CD4-positive, alpha-beta T cell treated with Interleukin-4 for 4 hours (primary cell): ENCODE measurements at regions not wholly inside any gene's neighbourhood (a gene's known extent, or its start where the extent isn't known, plus 50 kb on each side); places are given as distances from the start of the nearest gene placed in this dataset.
"Not testable (repeated sequence)": the region's sequence is repeated elsewhere in the genome, so short reads cannot be mapped to it uniquely, and the experiment has no call there.

Source experiments
- DNase-seq: peaks from one replicate; pipeline ENCODE4 v3.0.0-alpha.2; 2020

- DNase-seq = no peak
Observed at GRCh38 chr14:82872494-82872893, 1338.8 kb upstream of the SEL1L start.

GRCh38 chr14:82878951-82879350, 1345.3 kb upstream of the SEL1L start:
- DNase-seq = no peak

GRCh38 chr14:82879949-82880535, 1346.4 kb upstream of the SEL1L start:
- no peak for DNase-seq

- DNase-seq = no peak
Observed at GRCh38 chr14:82886670-82887069, 1353.0 kb upstream of the SEL1L start.

- no peak for DNase-seq
Observed at GRCh38 chr14:82889701-82890100, 1356.0 kb upstream of the SEL1L start.

GRCh38 chr14:82896476-82896875, 1362.8 kb upstream of the SEL1L start:
- no peak for DNase-seq

- DNase-seq = no peak
Observed at GRCh38 chr14:82897469-82898308, 1364.0 kb upstream of the SEL1L start.

- DNase-seq = no peak
Observed at GRCh38 chr14:82905762-82906161, 1372.1 kb upstream of the SEL1L start.

- no peak for DNase-seq
Observed at GRCh38 chr14:82911930-82912329, 1378.3 kb upstream of the SEL1L start.

- DNase-seq = no peak
Observed at GRCh38 chr14:82913396-82913795, 1379.7 kb upstream of the SEL1L start.

GRCh38 chr14:82915381-82915780, 1381.7 kb upstream of the SEL1L start:
- no peak for DNase-seq

- DNase-seq = no peak
Observed at GRCh38 chr14:82935691-82936090, 1402.0 kb upstream of the SEL1L start.

- no peak for DNase-seq
Observed at GRCh38 chr14:82951171-82951570, 1417.5 kb upstream of the SEL1L start.

GRCh38 chr14:82963756-82964155, 1430.1 kb upstream of the SEL1L start:
- no peak for DNase-seq

- no peak for DNase-seq
Observed at GRCh38 chr14:82987502-82988124, 1454.0 kb upstream of the SEL1L start.

GRCh38 chr14:82994547-82994946, 1460.9 kb upstream of the SEL1L start:
- DNase-seq = not testable (repeated sequence)

GRCh38 chr14:82999802-83000201, 1466.1 kb upstream of the SEL1L start:
- DNase-seq = no peak

GRCh38 chr14:83004456-83005006, 1470.9 kb upstream of the SEL1L start:
- DNase-seq = no peak

- DNase-seq = no peak
Observed at GRCh38 chr14:83006121-83006670, 1472.5 kb upstream of the SEL1L start.

- DNase-seq = not testable (repeated sequence)
Observed at GRCh38 chr14:83007052-83007451, 1473.4 kb upstream of the SEL1L start.

- no peak for DNase-seq
Observed at GRCh38 chr14:83007641-83008225, 1474.1 kb upstream of the SEL1L start.

- no peak for DNase-seq
Observed at GRCh38 chr14:83017296-83017695, 1483.6 kb upstream of the SEL1L start.
